ENCODE measurements at regions not wholly inside any gene's neighbourhood (a gene's known extent, or its start where the extent isn't known, plus 50 kb on each side); places are given as distances from the start of the nearest gene placed in this dataset.

DNA sequence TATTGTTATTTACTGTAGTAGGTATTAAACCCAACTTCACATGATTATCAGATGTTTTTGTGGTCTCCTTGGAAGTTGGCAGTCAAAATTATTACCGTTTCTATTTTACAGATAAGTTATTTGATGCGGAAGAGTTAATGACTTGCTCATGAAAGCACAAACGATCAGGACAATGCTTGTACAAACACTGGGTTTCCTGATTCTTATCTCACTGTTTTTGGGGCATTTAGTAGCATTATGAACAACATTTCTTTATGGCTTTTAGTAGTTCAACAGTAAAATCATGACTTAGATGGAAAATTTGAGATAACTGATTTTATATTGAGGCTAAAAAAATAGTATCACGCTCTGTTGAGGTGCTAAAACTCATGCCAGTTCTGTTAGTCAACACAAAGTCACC lies 361.5 kb upstream of the MBL2 start:
- no peak for TF ChIP-seq EZH2 (IDR thresholded peaks at IDR 0.05; ENCODE audit: borderline replicate concordance, insufficient read depth, low read depth, low read length, poor library complexity, severe bottlenecking)
- TF ChIP-seq, protein P1, sequence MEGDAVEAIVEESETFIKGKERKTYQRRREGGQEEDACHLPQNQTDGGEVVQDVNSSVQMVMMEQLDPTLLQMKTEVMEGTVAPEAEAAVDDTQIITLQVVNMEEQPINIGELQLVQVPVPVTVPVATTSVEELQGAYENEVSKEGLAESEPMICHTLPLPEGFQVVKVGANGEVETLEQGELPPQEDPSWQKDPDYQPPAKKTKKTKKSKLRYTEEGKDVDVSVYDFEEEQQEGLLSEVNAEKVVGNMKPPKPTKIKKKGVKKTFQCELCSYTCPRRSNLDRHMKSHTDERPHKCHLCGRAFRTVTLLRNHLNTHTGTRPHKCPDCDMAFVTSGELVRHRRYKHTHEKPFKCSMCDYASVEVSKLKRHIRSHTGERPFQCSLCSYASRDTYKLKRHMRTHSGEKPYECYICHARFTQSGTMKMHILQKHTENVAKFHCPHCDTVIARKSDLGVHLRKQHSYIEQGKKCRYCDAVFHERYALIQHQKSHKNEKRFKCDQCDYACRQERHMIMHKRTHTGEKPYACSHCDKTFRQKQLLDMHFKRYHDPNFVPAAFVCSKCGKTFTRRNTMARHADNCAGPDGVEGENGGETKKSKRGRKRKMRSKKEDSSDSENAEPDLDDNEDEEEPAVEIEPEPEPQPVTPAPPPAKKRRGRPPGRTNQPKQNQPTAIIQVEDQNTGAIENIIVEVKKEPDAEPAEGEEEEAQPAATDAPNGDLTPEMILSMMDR (IDR thresholded peaks at IDR 0.05) = no peak
- Histone ChIP-seq H3K9me3 (ENCODE audit: control extremely low read depth in 1 of 3, control insufficient read depth in 2 of 3, insufficient read depth in 1 of 3, low read length in 2 of 3) (no peaks in the 10 kb centered on the region), H3K4me3 (ENCODE audit: control extremely low read depth in 1 of 5, extremely low read depth in 1 of 5, insufficient read depth in 1 of 5, low read depth in 2 of 5, low read length in 4 of 5) (no peak overlapping the region), H2AFZ (ENCODE audit: insufficient read depth, low read depth, low read length, poor library complexity, severe bottlenecking) (no peak overlapping the region), H3K9ac (ENCODE audit: low read length) (no peak overlapping the region), H3K27me3 (replicated peaks in 1 of 4; ENCODE audit: control extremely low read depth in 1 of 4, control insufficient read depth in 3 of 4, insufficient read depth in 4 of 4, low read length in 3 of 4) (no peaks in the 10 kb centered on the region), H3K4me2 (replicated peaks; ENCODE audit: low read depth, low read length, poor library complexity, severe bottlenecking) (no peak overlapping the region), H4K20me1 (ENCODE audit: control insufficient read depth, insufficient read depth, low read length, poor library complexity, severe bottlenecking) (no peaks in the 10 kb centered on the region), H3K27ac (ENCODE audit: low read length in 2 of 2) (no peak overlapping the region), H3K79me2 (ENCODE audit: control insufficient read depth, insufficient read depth, low read length) (no peaks in the 10 kb centered on the region), H3K4me1 (ENCODE audit: control insufficient read depth in 2 of 2, insufficient read depth in 2 of 2, low read length in 2 of 2) (no peaks in the 10 kb centered on the region), H3K36me3 (replicated peaks in 1 of 2; ENCODE audit: control extremely low read depth in 1 of 2, control insufficient read depth in 1 of 2, extremely low read depth in 1 of 2, insufficient read depth in 2 of 2, low read length in 1 of 2) (no peaks in the 10 kb centered on the region)
- Mint-ChIP-seq H3K4me3 (no peak overlapping the region), H3K27ac (no peak overlapping the region), H3K9me3 (ENCODE audit: insufficient read depth) (peaks cover 4% of the 10 kb centered on the region), H3K27me3 (no peaks in the 10 kb centered on the region), H3K4me1 (no peaks in the 10 kb centered on the region)
- intact Hi-C loops (cut with micrococcal nuclease) = no loop called here
- ChIA-PET POLR2A (no interaction called here), CTCF (no interaction called here)
- DNase-seq = no peak
- no CpG with 5 or more reads among the region's 4 CpGs for WGBS (ENCODE audit: insufficient coverage)
- ATAC-seq (ENCODE audit: low read depth) = no peak

DNA sequence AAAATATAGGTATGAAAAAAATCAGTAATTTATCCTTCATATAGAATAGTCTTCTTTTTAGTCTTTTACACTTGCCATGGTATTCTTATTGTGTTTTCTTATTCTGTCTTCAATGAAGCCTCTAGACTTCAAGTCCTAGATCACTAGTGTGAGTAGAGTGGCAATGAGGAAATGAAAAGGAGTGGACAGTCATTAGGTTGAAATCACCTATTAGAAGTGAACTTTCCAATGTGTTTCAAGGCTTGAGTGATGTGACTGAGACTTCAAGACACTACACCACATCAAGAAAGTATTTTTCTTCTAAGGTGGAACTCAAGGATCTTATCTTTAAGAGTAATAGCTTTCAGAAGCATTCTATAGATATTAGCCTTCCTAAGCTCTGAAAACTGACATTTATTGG lies 357.8 kb upstream of the MBL2 start:
- CTCF ChIA-PET = no interaction called here
- Mint-ChIP-seq H3K27ac (no peak overlapping the region), H3K4me1 (no peaks in the 10 kb centered on the region), H3K4me3 (no peak overlapping the region), H3K27me3 (no peaks in the 10 kb centered on the region), H3K9me3 (ENCODE audit: insufficient read depth) (peaks cover 6% of the 10 kb centered on the region)
- Histone ChIP-seq H3K79me2 (ENCODE audit: control insufficient read depth, insufficient read depth, low read length) (no peaks in the 10 kb centered on the region), H3K4me2 (replicated peaks; ENCODE audit: low read depth, low read length, poor library complexity, severe bottlenecking) (no peak overlapping the region), H3K9me3 (ENCODE audit: control extremely low read depth in 1 of 3, control insufficient read depth in 2 of 3, insufficient read depth in 1 of 3, low read length in 2 of 3) (no peaks in the 10 kb centered on the region), H3K27me3 (replicated peaks in 1 of 4; ENCODE audit: control extremely low read depth in 1 of 4, control insufficient read depth in 3 of 4, insufficient read depth in 4 of 4, low read length in 3 of 4) (no peaks in the 10 kb centered on the region), H4K20me1 (ENCODE audit: control insufficient read depth, insufficient read depth, low read length, poor library complexity, severe bottlenecking) (no peaks in the 10 kb centered on the region), H3K27ac (ENCODE audit: low read length in 2 of 2) (no peak overlapping the region), H3K4me3 (ENCODE audit: control extremely low read depth in 1 of 5, extremely low read depth in 1 of 5, insufficient read depth in 1 of 5, low read depth in 2 of 5, low read length in 4 of 5) (no peak overlapping the region), H3K9ac (ENCODE audit: low read length) (no peak overlapping the region), H3K36me3 (replicated peaks in 1 of 2; ENCODE audit: control extremely low read depth in 1 of 2, control insufficient read depth in 1 of 2, extremely low read depth in 1 of 2, insufficient read depth in 2 of 2, low read length in 1 of 2) (no peaks in the 10 kb centered on the region), H2AFZ (ENCODE audit: insufficient read depth, low read depth, low read length, poor library complexity, severe bottlenecking) (no peak overlapping the region), H3K4me1 (ENCODE audit: control insufficient read depth in 2 of 2, insufficient read depth in 2 of 2, low read length in 2 of 2) (no peaks in the 10 kb centered on the region)
- intact Hi-C loops (cut with micrococcal nuclease) = no loop called here
- DNase-seq (no peak), ATAC-seq (ENCODE audit: low read depth) (no peak)
- POLR2A ChIA-PET = no interaction called here
- no peak for TF ChIP-seq EZH2 (IDR thresholded peaks at IDR 0.05; ENCODE audit: borderline replicate concordance, insufficient read depth, low read depth, low read length, poor library complexity, severe bottlenecking)
- TF ChIP-seq, protein P1 (IDR thresholded peaks at IDR 0.05) = no peak

All from B cell (primary cell).